HepG2 (cell line): ENCODE measurements at regions not wholly inside any gene's neighbourhood (a gene's known extent, or its start where the extent isn't known, plus 50 kb on each side); places are given as distances from the start of the nearest gene placed in this dataset.

Experiments used
- ATAC-seq: fragments of 200-7000 bp; cut with Tn5 transposase; 3 replicates; pipeline ENCODE4 v1.9.1; 2020; ENCODE audit warnings: mild to moderate bottlenecking, moderate library complexity
- BruUV-seq: library from RNA; stranded (reverse); fragments of 400-500 nt; replicated peaks from 2 replicates; lab custom pipeline; 2021; lab: Mats Ljungman, UMichigan
- CTCF ChIA-PET: fragments of 300-600 bp; formaldehyde crosslinking; extraction: SDS; loops from one replicate; lab custom pipeline; 2021; ENCODE audit warnings: low total read pairs, inconsistent platforms, low intra/inter-chr PET ratio; lab: Yijun Ruan, JAX
- POLR2A ChIA-PET: fragments of 350-600 bp; sonication (Branson Sonifier 250); formaldehyde crosslinking; loops from one replicate; lab custom pipeline; 2020; ENCODE audit warnings: antibody characterized with exemption, inconsistent platforms; lab: Yijun Ruan, JAX
- DNase-seq: peaks from one replicate; pipeline ENCODE4 v3.0.0-alpha.2; 2015; ENCODE audit warnings: low spot score
- FAIRE-seq: peaks from 3 replicates; lab custom pipeline; 2011; peaks lifted over from hg19 to GRCh38; lab: Jason Lieb, UNC
- H2AFZ ChIP-seq: one replicate; pipeline ENCODE4 v1.6.1; 2011; ENCODE audit warnings: low read length, inconsistent platforms
- H3K27ac ChIP-seq: fragments of 300-600 bp; 3 replicates; pipeline ENCODE4 v1.8.0; 2011; ENCODE audit warnings: mixed run types, mild to moderate bottlenecking, mixed read lengths, low read length, inconsistent platforms; ENCODE audit not compliant: insufficient read depth; ENCODE audit errors: extremely low read length
- H3K27me3 ChIP-seq, 2 experiments: fragments of 200-600 bp in 1 of 2; 2 replicates in 1 of 2; 3 replicates in 1 of 2; pipeline versions ENCODE4 v1.6.0 to v1.8.0; 2011; ENCODE audit warnings: low read length in 2 of 2, mild to moderate bottlenecking in 2 of 2, moderate library complexity in 2 of 2, inconsistent platforms in 1 of 2; ENCODE audit not compliant: insufficient read depth in 2 of 2, control insufficient read depth in 1 of 2
- H3K36me3 ChIP-seq, 2 experiments: fragments of 200-600 bp in 1 of 2; replicated peaks in 1 of 2; 2 replicates in 1 of 2; 3 replicates in 1 of 2; pipeline versions ENCODE4 v1.5.1 to v1.8.0; 2011; ENCODE audit warnings: low read length in 2 of 2, inconsistent platforms in 1 of 2; ENCODE audit not compliant: insufficient read depth in 2 of 2, control insufficient read depth in 1 of 2
- H3K4me1 ChIP-seq: 2 replicates; pipeline ENCODE4 v1.5.1; 2012; ENCODE audit warnings: low read length, inconsistent platforms; ENCODE audit not compliant: insufficient read depth
- H3K4me2 ChIP-seq: 2 replicates; pipeline ENCODE4 v1.6.0; 2011; ENCODE audit warnings: low read depth, low read length, inconsistent platforms
- H3K4me3 ChIP-seq, 3 experiments: fragments of 200-600 bp in 1 of 3; sonication (generic), shearing (Covaris generic) in 1 of 3; replicated peaks in 1 of 3; 2 replicates each; pipeline ENCODE4 v1.5.1; 2011 to 2016; ENCODE audit warnings: low read length in 3 of 3, inconsistent platforms in 2 of 3, low read depth in 2 of 3, mild to moderate bottlenecking in 2 of 3, control low read depth in 1 of 3, mixed read lengths in 1 of 3; ENCODE audit not compliant: insufficient read depth in 1 of 3
- H3K79me2 ChIP-seq: one replicate; pipeline ENCODE4 v1.6.1; 2011; ENCODE audit warnings: low read length, inconsistent platforms; ENCODE audit not compliant: insufficient read depth
- H3K9ac ChIP-seq: 2 replicates; pipeline ENCODE4 v1.6.0; 2011; ENCODE audit warnings: mild to moderate bottlenecking, low read depth, low read length, inconsistent platforms; ENCODE audit not compliant: insufficient read depth
- H3K9me3 ChIP-seq: 2 replicates; pipeline ENCODE4 v1.5.1; 2012; ENCODE audit warnings: mild to moderate bottlenecking, low read length
- H4K20me1 ChIP-seq: 2 replicates; pipeline ENCODE4 v1.6.0; 2011; ENCODE audit warnings: inconsistent platforms, mild to moderate bottlenecking, low read length, moderate library complexity; ENCODE audit not compliant: insufficient read depth
- MED1 ChIP-seq: sonication (generic); formaldehyde crosslinking; IDR thresholded peaks from 2 replicates; pipeline ENCODE4 v1.4.0; 2020; ENCODE audit warnings: missing genetic modification reagents
- RFX5 ChIP-seq: IDR thresholded peaks from 2 replicates; pipeline ENCODE4 v1.6.1; 2011; ENCODE audit warnings: low read depth, low read length, improper control_type of control experiment
- ZNF496 ChIP-seq: sonication (generic); formaldehyde crosslinking; IDR thresholded peaks from 2 replicates; pipeline ENCODE4 v1.8.1; 2023; ENCODE audit warnings: mild to moderate bottlenecking, moderate library complexity, missing genetic modification reagents; ENCODE audit not compliant: insufficient replicate concordance
- WGBS: methylation state at CpG from one replicate; pipeline ENCODE4 v1.1.6; 2017; ENCODE audit warnings: low lambda C conversion rate; 5-methylcytosine and 5-hydroxymethylcytosine counted together
- in situ Hi-C: cut with HindIII; loops from 2 replicates; pipeline ENCODE4 v1.10.0; 2017; ENCODE audit warnings: low pct_unique_long_range_greater_than_20kb; ENCODE audit not compliant: extremely low pct_ligation_motif_present
- intact Hi-C: fragments of 100-400 bp; cut with micrococcal nuclease; formaldehyde crosslinking; loops from one replicate; pipeline ENCODE4 v1.10.0; 2022; ENCODE audit not compliant: unreplicated experiment
- TF ChIP-seq, protein P1 (sequence below): IDR thresholded peaks from 2 replicates; pipeline ENCODE4 v1.6.1; 2016
- TF ChIP-seq, protein P2 (sequence below): sonication (generic); formaldehyde crosslinking; IDR thresholded peaks from 2 replicates; pipeline ENCODE4 v1.4.0; 2020; ENCODE audit warnings: missing genetic modification reagents, mild to moderate bottlenecking, borderline replicate concordance
- TF ChIP-seq, protein P3 (sequence below): sonication (generic); formaldehyde crosslinking; conservative IDR thresholded peaks from 2 replicates; pipeline ENCODE4 v1.8.0; 2022; ENCODE audit warnings: low read depth, missing genetic modification reagents

DNA sequence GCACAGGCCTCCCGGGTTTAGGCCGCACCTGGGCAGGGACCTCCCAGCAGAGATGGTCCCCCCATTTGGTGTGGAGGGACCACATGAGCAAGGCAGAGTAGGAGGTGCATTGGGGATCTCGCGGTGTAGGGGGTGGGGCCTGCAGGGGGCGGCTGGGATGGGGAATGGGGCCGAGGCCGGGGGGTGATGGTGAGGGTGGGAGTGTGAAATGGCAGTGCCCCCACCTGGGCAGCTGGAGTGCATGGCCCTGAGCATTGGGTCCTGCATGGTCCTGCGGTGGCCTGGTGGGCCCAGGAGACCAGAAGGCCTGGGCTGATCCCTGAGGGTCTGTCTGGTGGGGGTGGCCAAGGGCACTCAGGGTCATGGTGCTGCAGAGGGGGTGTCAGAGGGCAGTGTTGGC lies 111.8 kb downstream of the KIF26A start:
- ChIA-PET CTCF (no interaction called here), POLR2A (no interaction called here)
- Histone ChIP-seq H3K36me3 (no peaks in the 10 kb centered on the region), H3K27ac (no peak overlapping the region), H2AFZ (no peak overlapping the region), H3K27me3 (peaks cover 7 to 33% of the 10 kb centered on the region in 2 experiments; a peak in 4 of 5 replicates), H3K9ac (no peak overlapping the region), H3K4me2 (no peak overlapping the region), H3K9me3 (no peaks in the 10 kb centered on the region), H3K79me2 (no peaks in the 10 kb centered on the region), H3K4me3 (no peak overlapping the region), H4K20me1 (no peaks in the 10 kb centered on the region), H3K4me1 (no peaks in the 10 kb centered on the region)
- in situ Hi-C loops: no loop called here
- TF ChIP-seq, protein P1, sequence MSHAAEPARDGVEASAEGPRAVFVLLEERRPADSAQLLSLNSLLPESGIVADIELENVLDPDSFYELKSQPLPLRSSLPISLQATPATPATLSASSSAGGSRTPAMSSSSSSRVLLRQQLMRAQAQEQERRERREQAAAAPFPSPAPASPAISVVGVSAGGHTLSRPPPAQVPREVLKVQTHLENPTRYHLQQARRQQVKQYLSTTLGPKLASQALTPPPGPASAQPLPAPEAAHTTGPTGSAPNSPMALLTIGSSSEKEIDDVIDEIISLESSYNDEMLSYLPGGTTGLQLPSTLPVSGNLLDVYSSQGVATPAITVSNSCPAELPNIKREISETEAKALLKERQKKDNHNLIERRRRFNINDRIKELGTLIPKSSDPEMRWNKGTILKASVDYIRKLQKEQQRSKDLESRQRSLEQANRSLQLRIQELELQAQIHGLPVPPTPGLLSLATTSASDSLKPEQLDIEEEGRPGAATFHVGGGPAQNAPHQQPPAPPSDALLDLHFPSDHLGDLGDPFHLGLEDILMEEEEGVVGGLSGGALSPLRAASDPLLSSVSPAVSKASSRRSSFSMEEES (CRISPR knock-in tag): no peak
- TF ChIP-seq, protein P2, sequence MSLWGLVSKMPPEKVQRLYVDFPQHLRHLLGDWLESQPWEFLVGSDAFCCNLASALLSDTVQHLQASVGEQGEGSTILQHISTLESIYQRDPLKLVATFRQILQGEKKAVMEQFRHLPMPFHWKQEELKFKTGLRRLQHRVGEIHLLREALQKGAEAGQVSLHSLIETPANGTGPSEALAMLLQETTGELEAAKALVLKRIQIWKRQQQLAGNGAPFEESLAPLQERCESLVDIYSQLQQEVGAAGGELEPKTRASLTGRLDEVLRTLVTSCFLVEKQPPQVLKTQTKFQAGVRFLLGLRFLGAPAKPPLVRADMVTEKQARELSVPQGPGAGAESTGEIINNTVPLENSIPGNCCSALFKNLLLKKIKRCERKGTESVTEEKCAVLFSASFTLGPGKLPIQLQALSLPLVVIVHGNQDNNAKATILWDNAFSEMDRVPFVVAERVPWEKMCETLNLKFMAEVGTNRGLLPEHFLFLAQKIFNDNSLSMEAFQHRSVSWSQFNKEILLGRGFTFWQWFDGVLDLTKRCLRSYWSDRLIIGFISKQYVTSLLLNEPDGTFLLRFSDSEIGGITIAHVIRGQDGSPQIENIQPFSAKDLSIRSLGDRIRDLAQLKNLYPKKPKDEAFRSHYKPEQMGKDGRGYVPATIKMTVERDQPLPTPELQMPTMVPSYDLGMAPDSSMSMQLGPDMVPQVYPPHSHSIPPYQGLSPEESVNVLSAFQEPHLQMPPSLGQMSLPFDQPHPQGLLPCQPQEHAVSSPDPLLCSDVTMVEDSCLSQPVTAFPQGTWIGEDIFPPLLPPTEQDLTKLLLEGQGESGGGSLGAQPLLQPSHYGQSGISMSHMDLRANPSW (CRISPR knock-in tag): no peak
- TF ChIP-seq ZNF496: no peak
- TF ChIP-seq MED1 (CRISPR knock-in tag): no peak
- TF ChIP-seq RFX5: no peak
- TF ChIP-seq, protein P3, sequence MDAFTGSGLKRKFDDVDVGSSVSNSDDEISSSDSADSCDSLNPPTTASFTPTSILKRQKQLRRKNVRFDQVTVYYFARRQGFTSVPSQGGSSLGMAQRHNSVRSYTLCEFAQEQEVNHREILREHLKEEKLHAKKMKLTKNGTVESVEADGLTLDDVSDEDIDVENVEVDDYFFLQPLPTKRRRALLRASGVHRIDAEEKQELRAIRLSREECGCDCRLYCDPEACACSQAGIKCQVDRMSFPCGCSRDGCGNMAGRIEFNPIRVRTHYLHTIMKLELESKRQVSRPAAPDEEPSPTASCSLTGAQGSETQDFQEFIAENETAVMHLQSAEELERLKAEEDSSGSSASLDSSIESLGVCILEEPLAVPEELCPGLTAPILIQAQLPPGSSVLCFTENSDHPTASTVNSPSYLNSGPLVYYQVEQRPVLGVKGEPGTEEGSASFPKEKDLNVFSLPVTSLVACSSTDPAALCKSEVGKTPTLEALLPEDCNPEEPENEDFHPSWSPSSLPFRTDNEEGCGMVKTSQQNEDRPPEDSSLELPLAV (CRISPR knock-in tag): no peak
- 88% methylated on average over 1 of the region's 8 CpGs for WGBS
- intact Hi-C loops: no loop called here
- DNase-seq (no peak), ATAC-seq (no peak), FAIRE-seq (no peak)
- BruUV-seq: no TSS peak
